Type B pancreatic cell (in vitro differentiated cells): ENCODE measurements at regions not wholly inside any gene's neighbourhood (a gene's known extent, or its start where the extent isn't known, plus 50 kb on each side); places are given as distances from the start of the nearest gene placed in this dataset.

Experiments used
- DNase-seq: peaks from one replicate; pipeline ENCODE4 v3.0.0; 2021; ENCODE audit warnings: mixed read lengths; ENCODE audit not compliant: unreplicated experiment; ENCODE audit errors: extremely low spot score
- H3K27ac Mint-ChIP-seq: 2 replicates; pipeline ENCODE4 v1.8.0; 2021; ENCODE audit warnings: mild to moderate bottlenecking, mixed read lengths
- H3K27me3 Mint-ChIP-seq: 2 replicates; pipeline ENCODE4 v1.8.0; 2021; ENCODE audit warnings: mixed read lengths
- H3K36me3 Mint-ChIP-seq: 2 replicates; pipeline ENCODE4 v1.8.0; 2021; ENCODE audit warnings: mixed read lengths
- H3K4me1 Mint-ChIP-seq: one replicate; pipeline ENCODE4 v1.8.0; 2021; ENCODE audit warnings: mixed read lengths; ENCODE audit not compliant: unreplicated experiment
- H3K4me3 Mint-ChIP-seq: 2 replicates; pipeline ENCODE4 v1.8.0; 2021; ENCODE audit warnings: mild to moderate bottlenecking, mixed read lengths
- H3K9me3 Mint-ChIP-seq: 2 replicates; pipeline ENCODE4 v1.8.0; 2021; ENCODE audit warnings: mixed read lengths
- TF ChIP-seq, protein P1 (sequence below): fragments of 200-600 bp; sonication (generic); conservative IDR thresholded peaks from 2 replicates; pipeline ENCODE4 v1.5.0; 2021; ENCODE audit warnings: antibody characterized with exemption, mild to moderate bottlenecking

DNA sequence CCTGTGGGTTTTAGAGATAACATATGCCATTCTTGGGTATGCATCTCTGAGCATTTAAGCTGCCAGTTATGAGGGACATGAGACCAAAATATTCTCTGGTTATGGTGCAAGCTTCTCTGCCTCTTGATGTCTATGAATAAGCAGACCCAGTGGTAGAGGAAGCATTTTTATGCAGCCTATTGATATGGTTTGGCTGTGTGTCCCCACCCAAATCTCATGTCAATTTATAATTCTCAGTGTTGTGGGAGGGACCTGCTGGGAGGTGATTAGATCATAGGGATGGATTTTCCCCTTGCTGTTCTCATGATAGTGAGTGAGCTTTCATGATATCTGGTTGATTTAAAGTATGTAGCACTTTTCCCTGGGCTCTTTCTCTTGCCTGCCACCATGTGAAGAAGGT lies 187.2 kb downstream of the ARHGAP12 start:
- Mint-ChIP-seq H3K9me3 (no peaks in the 10 kb centered on the region), H3K4me3 (no peak overlapping the region), H3K27ac (no peak overlapping the region), H3K27me3 (no peaks in the 10 kb centered on the region), H3K4me1 (no peaks in the 10 kb centered on the region), H3K36me3 (no peaks in the 10 kb centered on the region)
- no peak for DNase-seq
- TF ChIP-seq, protein P1, sequence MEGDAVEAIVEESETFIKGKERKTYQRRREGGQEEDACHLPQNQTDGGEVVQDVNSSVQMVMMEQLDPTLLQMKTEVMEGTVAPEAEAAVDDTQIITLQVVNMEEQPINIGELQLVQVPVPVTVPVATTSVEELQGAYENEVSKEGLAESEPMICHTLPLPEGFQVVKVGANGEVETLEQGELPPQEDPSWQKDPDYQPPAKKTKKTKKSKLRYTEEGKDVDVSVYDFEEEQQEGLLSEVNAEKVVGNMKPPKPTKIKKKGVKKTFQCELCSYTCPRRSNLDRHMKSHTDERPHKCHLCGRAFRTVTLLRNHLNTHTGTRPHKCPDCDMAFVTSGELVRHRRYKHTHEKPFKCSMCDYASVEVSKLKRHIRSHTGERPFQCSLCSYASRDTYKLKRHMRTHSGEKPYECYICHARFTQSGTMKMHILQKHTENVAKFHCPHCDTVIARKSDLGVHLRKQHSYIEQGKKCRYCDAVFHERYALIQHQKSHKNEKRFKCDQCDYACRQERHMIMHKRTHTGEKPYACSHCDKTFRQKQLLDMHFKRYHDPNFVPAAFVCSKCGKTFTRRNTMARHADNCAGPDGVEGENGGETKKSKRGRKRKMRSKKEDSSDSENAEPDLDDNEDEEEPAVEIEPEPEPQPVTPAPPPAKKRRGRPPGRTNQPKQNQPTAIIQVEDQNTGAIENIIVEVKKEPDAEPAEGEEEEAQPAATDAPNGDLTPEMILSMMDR = no peak

DNA sequence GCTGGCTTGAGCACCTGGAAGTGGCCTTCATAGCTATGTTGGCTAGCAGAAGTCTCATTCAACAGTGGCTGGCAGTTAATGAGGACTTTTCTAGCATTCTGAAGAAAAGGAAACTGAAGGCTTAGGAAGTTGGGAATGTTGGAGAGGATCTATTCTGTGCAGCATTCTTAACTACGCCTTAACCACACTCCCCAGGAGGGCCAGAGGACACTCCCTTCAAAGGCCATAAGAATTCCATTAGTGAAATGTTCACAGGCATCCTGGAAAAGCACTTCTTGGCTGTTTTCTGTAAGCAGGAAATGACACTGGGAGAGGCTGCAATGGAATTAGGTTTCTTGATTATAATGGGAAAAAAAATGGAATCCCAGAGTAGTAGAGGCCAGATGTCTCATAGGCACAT lies 188.9 kb downstream of the ARHGAP12 start:
- DNase-seq = no peak
- no peaks in the 10 kb centered on the region for H3K36me3 Mint-ChIP-seq
- H3K27me3 Mint-ChIP-seq = no peaks in the 10 kb centered on the region
- H3K27ac Mint-ChIP-seq = no peak overlapping the region
- H3K4me3 Mint-ChIP-seq = no peak overlapping the region
- no peaks in the 10 kb centered on the region for H3K9me3 Mint-ChIP-seq
- H3K4me1 Mint-ChIP-seq = no peaks in the 10 kb centered on the region
- TF ChIP-seq, protein P1 = no peak

DNA sequence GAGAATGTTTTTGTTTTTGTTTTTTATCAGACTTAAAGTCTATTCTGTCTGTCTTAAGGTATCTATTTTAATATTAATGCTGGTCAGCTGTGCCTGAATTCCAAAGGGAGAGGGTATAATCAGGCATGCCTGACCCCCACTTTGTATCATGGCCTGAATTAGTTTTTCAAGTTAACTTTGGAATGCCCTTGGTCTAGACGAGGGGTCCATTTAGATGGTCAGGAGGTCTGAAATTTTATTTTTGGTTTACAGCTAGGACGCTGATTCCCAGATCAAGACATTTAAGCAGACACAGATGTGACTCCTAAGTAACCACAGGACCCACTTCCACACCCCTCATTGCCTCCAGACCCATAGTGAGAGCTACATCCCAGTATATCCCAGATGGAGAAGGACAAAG lies 189.5 kb downstream of the ARHGAP12 start:
- no peak overlapping the region for H3K4me3 Mint-ChIP-seq
- H3K4me1 Mint-ChIP-seq = no peaks in the 10 kb centered on the region
- TF ChIP-seq, protein P1 = no peak
- H3K27ac Mint-ChIP-seq = no peak overlapping the region
- DNase-seq = no peak
- no peaks in the 10 kb centered on the region for H3K36me3 Mint-ChIP-seq
- no peaks in the 10 kb centered on the region for H3K9me3 Mint-ChIP-seq
- H3K27me3 Mint-ChIP-seq = no peaks in the 10 kb centered on the region

DNA sequence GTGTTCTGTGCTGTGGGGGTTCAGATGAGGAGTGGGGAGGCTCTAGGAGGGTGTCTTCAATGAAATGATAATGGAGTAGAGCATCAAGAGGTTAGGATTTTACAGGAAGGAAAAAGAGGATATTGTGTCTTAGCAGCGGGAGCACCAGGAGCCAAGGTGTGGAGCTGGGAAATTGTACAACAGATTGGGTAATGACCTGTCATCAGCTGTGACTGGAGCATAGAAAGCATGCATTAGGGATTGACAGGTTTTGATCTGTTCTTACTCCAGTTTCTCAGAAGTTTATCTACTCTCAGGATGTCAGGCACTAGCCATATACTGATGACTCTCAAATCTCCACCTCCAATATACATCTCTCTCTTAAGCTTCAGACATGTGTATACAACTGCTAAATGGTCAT lies 196.9 kb downstream of the ARHGAP12 start:
- H3K4me3 Mint-ChIP-seq = no peak overlapping the region
- no peak overlapping the region for H3K27ac Mint-ChIP-seq
- H3K36me3 Mint-ChIP-seq = no peaks in the 10 kb centered on the region
- TF ChIP-seq, protein P1 = no peak
- H3K4me1 Mint-ChIP-seq = no peaks in the 10 kb centered on the region
- no peaks in the 10 kb centered on the region for H3K9me3 Mint-ChIP-seq
- peaks cover 11% of the 10 kb centered on the region for H3K27me3 Mint-ChIP-seq
- DNase-seq = no peak

DNA sequence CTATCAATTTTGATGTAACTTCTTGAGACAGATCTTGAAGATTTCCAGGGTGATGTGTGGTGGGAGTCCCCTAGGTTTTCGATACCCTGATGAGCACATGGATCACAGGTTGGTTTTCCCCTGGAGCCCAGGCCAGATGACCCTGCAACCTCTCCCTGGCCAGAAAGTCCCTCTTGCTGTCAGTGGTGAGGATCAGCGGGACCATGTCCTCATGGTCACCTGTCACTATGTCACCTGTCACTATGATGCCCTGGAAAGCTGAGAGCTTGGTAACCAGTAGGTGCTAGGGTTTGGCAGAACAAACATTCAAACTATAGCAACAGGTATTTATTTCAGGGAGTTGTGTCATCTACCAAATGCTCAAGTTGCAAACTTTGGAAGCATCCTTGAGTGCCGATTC lies 197.9 kb downstream of the ARHGAP12 start:
- Mint-ChIP-seq H3K27ac (no peak overlapping the region), H3K9me3 (no peaks in the 10 kb centered on the region), H3K36me3 (no peaks in the 10 kb centered on the region), H3K4me3 (no peak overlapping the region), H3K4me1 (no peaks in the 10 kb centered on the region), H3K27me3 (peaks cover 11% of the 10 kb centered on the region)
- TF ChIP-seq, protein P1 = no peak
- no peak for DNase-seq

DNA sequence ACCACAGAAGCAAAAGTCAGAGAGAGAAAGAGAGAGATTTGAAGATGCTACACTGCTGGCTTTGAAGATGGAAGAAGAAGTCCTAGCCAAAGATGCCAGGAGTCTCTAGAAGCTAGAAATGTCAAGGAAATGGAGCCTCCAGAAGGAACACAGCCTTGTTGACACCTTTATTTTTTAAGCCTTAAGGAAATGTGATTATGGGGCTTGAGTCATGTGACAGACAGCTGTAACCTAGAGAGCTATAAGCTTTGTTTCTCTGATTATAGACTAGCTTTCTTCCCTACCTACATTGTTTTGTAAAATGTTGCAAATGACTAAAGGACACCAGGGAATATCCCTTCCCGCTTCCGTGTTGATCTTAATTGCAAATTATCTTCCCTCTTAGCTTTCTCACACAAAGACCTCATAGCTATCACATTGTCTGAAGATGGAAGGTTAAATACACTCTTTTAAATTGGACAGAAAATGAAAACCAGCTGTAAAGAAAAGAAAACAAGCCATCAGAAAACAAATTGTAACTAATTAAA lies 199.9 kb downstream of the ARHGAP12 start:
- Mint-ChIP-seq H3K27me3 (peaks cover 11% of the 10 kb centered on the region), H3K9me3 (no peaks in the 10 kb centered on the region), H3K27ac (no peak overlapping the region), H3K4me1 (no peaks in the 10 kb centered on the region), H3K36me3 (no peaks in the 10 kb centered on the region), H3K4me3 (no peak overlapping the region)
- TF ChIP-seq, protein P1 = no peak
- DNase-seq = no peak
